ENCODE measurements at regions not wholly inside any gene's neighbourhood (a gene's known extent, or its start where the extent isn't known, plus 50 kb on each side); places are given as distances from the start of the nearest gene placed in this dataset.

DNA sequence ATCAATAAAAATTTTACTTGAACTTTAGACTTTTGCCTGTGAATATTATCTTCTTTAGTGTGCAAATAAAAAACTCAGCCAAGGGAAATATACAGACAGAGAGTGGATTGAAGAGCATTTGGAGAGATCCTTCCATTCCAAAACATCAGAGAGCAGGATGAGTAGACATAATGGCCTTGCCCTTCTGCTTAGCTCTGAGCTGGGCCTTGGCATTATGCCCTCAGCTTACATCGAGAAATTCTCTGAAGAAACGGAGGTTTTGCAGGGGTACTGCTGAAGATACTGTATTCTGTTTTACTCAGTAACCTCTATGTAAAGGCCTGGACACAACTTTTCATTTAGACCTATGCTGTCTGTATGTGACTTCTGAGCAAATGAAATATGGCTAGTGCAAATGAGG lies 317.4 kb downstream of the STIM2 start:
- no peaks in the 10 kb centered on the region for H3K9me3 ChIP-seq (ENCODE audit: insufficient read depth, low read depth, low read length)
- no peak overlapping the region for H3K9ac ChIP-seq (ENCODE audit: low read length)
- FAIRE-seq (no peak), DNase-seq (ENCODE audit: low read depth) (no peak)
- no peak overlapping the region for H3K4me3 ChIP-seq (ENCODE audit: insufficient read depth, low read depth, low read length)
- TF ChIP-seq, protein P1, sequence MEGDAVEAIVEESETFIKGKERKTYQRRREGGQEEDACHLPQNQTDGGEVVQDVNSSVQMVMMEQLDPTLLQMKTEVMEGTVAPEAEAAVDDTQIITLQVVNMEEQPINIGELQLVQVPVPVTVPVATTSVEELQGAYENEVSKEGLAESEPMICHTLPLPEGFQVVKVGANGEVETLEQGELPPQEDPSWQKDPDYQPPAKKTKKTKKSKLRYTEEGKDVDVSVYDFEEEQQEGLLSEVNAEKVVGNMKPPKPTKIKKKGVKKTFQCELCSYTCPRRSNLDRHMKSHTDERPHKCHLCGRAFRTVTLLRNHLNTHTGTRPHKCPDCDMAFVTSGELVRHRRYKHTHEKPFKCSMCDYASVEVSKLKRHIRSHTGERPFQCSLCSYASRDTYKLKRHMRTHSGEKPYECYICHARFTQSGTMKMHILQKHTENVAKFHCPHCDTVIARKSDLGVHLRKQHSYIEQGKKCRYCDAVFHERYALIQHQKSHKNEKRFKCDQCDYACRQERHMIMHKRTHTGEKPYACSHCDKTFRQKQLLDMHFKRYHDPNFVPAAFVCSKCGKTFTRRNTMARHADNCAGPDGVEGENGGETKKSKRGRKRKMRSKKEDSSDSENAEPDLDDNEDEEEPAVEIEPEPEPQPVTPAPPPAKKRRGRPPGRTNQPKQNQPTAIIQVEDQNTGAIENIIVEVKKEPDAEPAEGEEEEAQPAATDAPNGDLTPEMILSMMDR (IDR thresholded peaks at IDR 0.05; ENCODE audit: insufficient read depth, low read depth, low read length) = no peak
- TF ChIP-seq EZH2 (IDR thresholded peaks at IDR 0.05; ENCODE audit: insufficient read depth, low read length) = no peak
- no peak overlapping the region for H3K4me3 Mint-ChIP-seq (ENCODE audit: unreplicated experiment)
- peak overlapping the region; percentile 24 for H2AFZ ChIP-seq (ENCODE audit: low read depth, low read length)
- no peaks in the 10 kb centered on the region for H3K36me3 ChIP-seq (ENCODE audit: insufficient read depth, low read length)
- no peaks in the 10 kb centered on the region for H3K27me3 ChIP-seq (ENCODE audit: insufficient read depth, low read length)
- no peaks in the 10 kb centered on the region for H3K4me1 ChIP-seq (ENCODE audit: insufficient read depth, low read length)
- H3K79me2 ChIP-seq (ENCODE audit: insufficient read depth, low read length) = no peaks in the 10 kb centered on the region
- H3K27ac Mint-ChIP-seq (ENCODE audit: unreplicated experiment) = no peak overlapping the region
- no peak overlapping the region for H3K4me2 ChIP-seq (ENCODE audit: low read length)
- H3K36me3 Mint-ChIP-seq (ENCODE audit: low read depth, unreplicated experiment) = no peaks in the 10 kb centered on the region
- peaks cover 2% of the 10 kb centered on the region for H3K27me3 Mint-ChIP-seq (ENCODE audit: low read depth, unreplicated experiment)
- no peaks in the 10 kb centered on the region for H3K9me3 Mint-ChIP-seq (ENCODE audit: unreplicated experiment)
- H3K27ac ChIP-seq (ENCODE audit: low read depth, low read length) = no peak overlapping the region
- H4K20me1 ChIP-seq (ENCODE audit: insufficient read depth, low read length) = no peaks in the 10 kb centered on the region
- no peaks in the 10 kb centered on the region for H3K4me1 Mint-ChIP-seq (ENCODE audit: low read depth, unreplicated experiment)

DNA sequence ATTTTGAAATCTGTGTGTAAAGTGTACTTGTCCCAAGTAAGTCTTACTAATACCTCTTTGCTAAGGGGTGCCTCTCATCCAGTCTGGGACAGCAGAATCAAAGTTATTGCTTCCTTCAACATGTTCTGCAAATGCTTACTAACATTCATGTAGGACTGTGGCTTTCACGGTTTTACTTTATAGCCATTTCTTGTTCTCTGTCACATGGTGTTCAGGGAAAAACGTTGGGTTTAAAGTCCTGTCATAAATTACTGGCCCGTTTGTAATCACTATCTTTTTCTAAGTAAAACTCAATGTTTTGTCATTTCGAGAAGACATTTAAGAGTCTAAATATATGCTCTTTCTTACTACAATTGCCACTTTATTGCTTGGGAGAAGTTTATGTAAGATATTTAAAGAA lies 321.1 kb downstream of the STIM2 start:
- no peaks in the 10 kb centered on the region for H3K4me1 Mint-ChIP-seq (ENCODE audit: low read depth, unreplicated experiment)
- H3K27me3 Mint-ChIP-seq (ENCODE audit: low read depth, unreplicated experiment) = no peaks in the 10 kb centered on the region
- no peaks in the 10 kb centered on the region for H3K4me1 ChIP-seq (ENCODE audit: insufficient read depth, low read length)
- no peaks in the 10 kb centered on the region for H3K79me2 ChIP-seq (ENCODE audit: insufficient read depth, low read length)
- H3K27me3 ChIP-seq (ENCODE audit: insufficient read depth, low read length) = no peaks in the 10 kb centered on the region
- no peaks in the 10 kb centered on the region for H3K36me3 ChIP-seq (ENCODE audit: insufficient read depth, low read length)
- no peaks in the 10 kb centered on the region for H3K9me3 ChIP-seq (ENCODE audit: insufficient read depth, low read depth, low read length)
- no peak overlapping the region for H3K27ac ChIP-seq (ENCODE audit: low read depth, low read length)
- H3K9ac ChIP-seq (ENCODE audit: low read length) = no peak overlapping the region
- DNase-seq (ENCODE audit: low read depth) = no peak
- no peak overlapping the region for H2AFZ ChIP-seq (ENCODE audit: low read depth, low read length)
- H3K4me3 Mint-ChIP-seq (ENCODE audit: unreplicated experiment) = no peak overlapping the region
- H3K36me3 Mint-ChIP-seq (ENCODE audit: low read depth, unreplicated experiment) = no peaks in the 10 kb centered on the region
- TF ChIP-seq EZH2 (IDR thresholded peaks at IDR 0.05; ENCODE audit: insufficient read depth, low read length) = no peak
- TF ChIP-seq, protein P1 (IDR thresholded peaks at IDR 0.05; ENCODE audit: insufficient read depth, low read depth, low read length) = no peak
- no peak overlapping the region for H3K4me3 ChIP-seq (ENCODE audit: insufficient read depth, low read depth, low read length)
- FAIRE-seq = no peak
- no peaks in the 10 kb centered on the region for H3K9me3 Mint-ChIP-seq (ENCODE audit: unreplicated experiment)
- H4K20me1 ChIP-seq (ENCODE audit: insufficient read depth, low read length) = no peaks in the 10 kb centered on the region
- H3K4me2 ChIP-seq (ENCODE audit: low read length) = no peak overlapping the region
- no peak overlapping the region for H3K27ac Mint-ChIP-seq (ENCODE audit: unreplicated experiment)

DNA sequence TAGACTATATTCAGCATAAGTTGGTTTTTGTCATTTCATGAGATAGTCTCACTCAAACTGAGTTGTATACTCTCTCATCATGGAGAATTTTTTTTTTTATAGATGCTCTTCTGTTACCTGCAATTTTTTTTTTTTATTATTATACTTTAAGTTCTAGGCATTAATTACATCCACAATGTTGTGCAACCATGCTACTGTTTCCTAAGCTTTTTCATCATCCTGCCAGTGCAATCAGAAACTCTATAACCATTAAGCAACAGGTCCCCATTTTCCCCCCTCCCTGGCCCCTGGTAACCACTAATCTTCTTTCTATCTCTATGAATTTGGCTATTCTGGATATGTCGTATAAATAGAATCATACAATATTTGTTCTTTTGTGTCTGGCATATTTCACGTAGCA lies 321.6 kb downstream of the STIM2 start:
- H3K4me3 ChIP-seq (ENCODE audit: insufficient read depth, low read depth, low read length) = no peak overlapping the region
- H3K27me3 ChIP-seq (ENCODE audit: insufficient read depth, low read length) = no peaks in the 10 kb centered on the region
- H3K36me3 Mint-ChIP-seq (ENCODE audit: low read depth, unreplicated experiment) = no peaks in the 10 kb centered on the region
- H3K36me3 ChIP-seq (ENCODE audit: insufficient read depth, low read length) = no peaks in the 10 kb centered on the region
- no peak overlapping the region for H3K4me2 ChIP-seq (ENCODE audit: low read length)
- H4K20me1 ChIP-seq (ENCODE audit: insufficient read depth, low read length) = no peaks in the 10 kb centered on the region
- no peak for TF ChIP-seq EZH2 (IDR thresholded peaks at IDR 0.05; ENCODE audit: insufficient read depth, low read length)
- TF ChIP-seq, protein P1 (IDR thresholded peaks at IDR 0.05; ENCODE audit: insufficient read depth, low read depth, low read length) = no peak
- no peaks in the 10 kb centered on the region for H3K4me1 Mint-ChIP-seq (ENCODE audit: low read depth, unreplicated experiment)
- FAIRE-seq (no peak), DNase-seq (ENCODE audit: low read depth) (no peak)
- no peaks in the 10 kb centered on the region for H3K9me3 ChIP-seq (ENCODE audit: insufficient read depth, low read depth, low read length)
- H3K9ac ChIP-seq (ENCODE audit: low read length) = no peak overlapping the region
- no peaks in the 10 kb centered on the region for H3K9me3 Mint-ChIP-seq (ENCODE audit: unreplicated experiment)
- no peak overlapping the region for H3K4me3 Mint-ChIP-seq (ENCODE audit: unreplicated experiment)
- H3K4me1 ChIP-seq (ENCODE audit: insufficient read depth, low read length) = no peaks in the 10 kb centered on the region
- H3K79me2 ChIP-seq (ENCODE audit: insufficient read depth, low read length) = no peaks in the 10 kb centered on the region
- H3K27ac Mint-ChIP-seq (ENCODE audit: unreplicated experiment) = no peak overlapping the region
- no peaks in the 10 kb centered on the region for H3K27me3 Mint-ChIP-seq (ENCODE audit: low read depth, unreplicated experiment)
- no peak overlapping the region for H2AFZ ChIP-seq (ENCODE audit: low read depth, low read length)
- no peak overlapping the region for H3K27ac ChIP-seq (ENCODE audit: low read depth, low read length)

Data from astrocyte (in vitro differentiated cells and primary cell).